GM18498 (cell line): ENCODE measurements at regions not wholly inside any gene's neighbourhood (a gene's known extent, or its start where the extent isn't known, plus 50 kb on each side); places are given as distances from the start of the nearest gene placed in this dataset.

Experiments
- ATAC-seq: cut with Tn5 transposase; IDR thresholded peaks from one replicate; pipeline ENCODE4 v1.9.1; 2021; ENCODE audit warnings: mild to moderate bottlenecking, moderate library complexity; ENCODE audit not compliant: unreplicated experiment

DNA sequence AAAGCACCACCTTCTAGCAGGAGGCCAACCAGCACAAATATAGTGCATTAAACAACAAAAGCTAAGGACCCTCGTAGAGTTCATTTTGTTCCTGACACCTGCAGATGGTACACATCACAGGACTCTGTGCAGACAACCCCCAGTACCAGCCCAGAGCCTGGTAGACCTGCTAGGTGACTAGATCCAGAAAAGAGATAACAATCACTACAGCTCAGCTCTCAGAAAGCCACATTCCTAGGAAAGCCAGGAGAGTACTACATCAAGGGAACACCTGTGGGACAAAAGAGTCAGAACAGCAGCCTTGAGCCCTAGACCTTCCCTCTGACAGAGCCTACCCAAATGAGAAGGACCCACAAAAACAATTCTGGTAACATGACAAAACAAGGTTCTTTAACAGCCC is 344.7 kb upstream of the PTBP2 start:
- no peak for ATAC-seq

DNA sequence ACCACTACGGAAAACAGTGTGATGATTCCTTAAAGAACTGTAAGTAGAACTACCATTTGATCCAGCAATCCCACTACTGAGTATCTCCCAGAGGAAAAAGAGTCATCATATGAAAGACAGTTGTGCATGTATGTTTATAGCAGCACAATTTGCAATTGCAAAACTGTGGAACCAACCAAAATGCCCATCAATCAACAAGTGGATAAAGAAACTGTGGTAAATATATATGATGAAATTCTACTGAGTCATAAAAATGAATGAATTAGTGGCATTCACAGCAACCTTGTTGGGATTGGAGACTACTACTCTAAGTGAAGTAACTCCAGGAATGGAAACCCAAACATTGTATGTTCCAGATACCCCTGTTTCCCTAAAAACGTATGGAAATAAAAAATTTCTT is 337.0 kb upstream of the PTBP2 start:
- no peak for ATAC-seq

DNA sequence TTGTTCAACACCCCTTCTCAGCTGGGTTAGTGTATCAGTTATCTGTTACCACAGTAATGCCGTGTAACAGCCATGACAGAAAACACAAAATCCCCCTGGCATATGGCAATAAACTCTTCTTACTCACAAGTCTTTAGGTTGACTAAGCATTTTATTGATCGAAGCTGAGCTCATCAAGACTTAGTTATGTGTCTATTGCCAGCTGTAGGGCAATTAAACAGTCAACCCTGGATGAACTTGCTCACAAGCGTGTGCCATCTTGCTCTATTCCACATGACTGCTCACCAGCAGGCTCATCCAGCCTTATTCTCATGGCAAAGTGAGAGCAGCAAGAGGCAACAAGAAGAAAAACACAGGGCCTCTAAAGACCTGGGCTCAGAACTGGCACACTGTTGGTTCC is 333.8 kb upstream of the PTBP2 start:
- no peak for ATAC-seq

DNA sequence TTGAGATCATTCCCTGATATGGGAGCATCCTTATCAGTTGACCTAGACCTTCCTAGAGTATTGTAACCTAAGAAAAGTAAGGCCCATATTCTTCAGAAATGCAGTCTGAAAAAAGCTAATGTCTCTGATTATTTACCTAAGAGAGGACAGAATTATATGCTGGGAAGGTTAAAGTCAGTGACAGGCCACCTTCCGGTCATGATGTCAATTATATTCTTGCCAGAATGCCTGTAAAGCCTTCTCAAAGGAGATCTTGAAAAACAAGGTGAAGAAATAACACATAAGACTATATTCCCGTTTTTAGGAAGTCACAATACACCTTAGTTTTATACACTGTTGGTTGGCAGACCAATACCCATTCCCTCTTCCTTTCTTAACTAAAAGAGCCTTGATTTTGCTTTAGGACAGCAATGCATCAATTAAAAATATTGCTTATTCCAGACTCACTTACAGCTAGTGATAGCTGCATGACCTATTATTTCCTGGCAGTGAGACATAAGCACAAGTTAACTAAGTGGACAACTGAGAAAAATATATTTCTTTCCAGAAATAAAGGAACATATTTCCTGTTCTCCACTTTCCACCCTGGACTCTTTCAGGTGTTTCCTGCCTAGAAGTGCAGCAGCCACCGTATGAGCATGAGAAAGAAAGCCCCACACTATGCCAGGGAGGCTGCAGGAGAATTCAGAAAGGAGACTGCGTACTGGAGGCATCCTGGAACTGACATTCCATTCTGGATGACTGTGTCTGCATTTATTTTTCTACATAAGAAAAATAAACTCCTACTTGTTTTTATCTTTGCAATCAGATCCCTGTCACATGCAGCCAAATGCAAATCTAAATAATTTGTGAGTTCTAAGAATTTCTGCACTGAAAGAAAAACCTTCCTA is 332.9 kb upstream of the PTBP2 start:
- no peak for ATAC-seq

DNA sequence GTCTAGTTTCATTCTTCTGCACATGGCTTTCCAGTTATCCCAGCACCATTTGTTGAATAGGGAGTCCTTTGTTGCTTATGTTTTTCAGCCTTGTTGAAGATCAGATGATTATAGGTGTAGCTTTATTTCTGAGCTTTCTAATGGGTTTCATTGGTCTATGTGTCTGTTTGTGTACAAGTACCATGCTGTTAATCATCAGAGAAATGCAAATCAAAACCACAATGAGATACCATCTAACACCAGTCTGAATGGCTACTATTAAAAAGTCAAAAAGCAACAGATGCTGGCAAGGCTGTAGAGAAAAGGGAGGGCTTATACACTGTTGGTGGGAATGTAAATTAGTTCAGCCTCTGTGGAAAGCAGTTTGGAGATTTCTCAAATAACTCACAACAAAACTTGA is 321.5 kb upstream of the PTBP2 start:
- ATAC-seq = no peak

DNA sequence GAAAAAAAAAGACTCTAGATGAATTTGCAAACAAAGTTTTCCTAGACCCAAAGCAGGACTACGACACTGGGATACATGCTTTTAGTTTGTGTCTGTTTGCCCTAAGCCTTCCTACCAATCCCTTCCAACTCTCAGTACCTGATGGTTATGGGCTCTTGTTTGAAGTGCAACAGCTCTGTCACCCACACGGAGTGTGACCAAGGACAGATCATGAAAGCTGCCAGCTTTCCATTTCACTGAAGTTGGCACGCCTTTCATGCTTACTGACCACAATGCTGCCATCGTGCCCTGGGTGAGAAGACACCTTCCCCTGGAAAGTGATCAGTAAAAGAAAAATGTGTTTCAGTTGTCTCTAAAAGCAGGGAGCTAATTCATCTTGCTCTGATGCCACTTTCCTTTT is 312.5 kb upstream of the PTBP2 start:
- no peak for ATAC-seq

DNA sequence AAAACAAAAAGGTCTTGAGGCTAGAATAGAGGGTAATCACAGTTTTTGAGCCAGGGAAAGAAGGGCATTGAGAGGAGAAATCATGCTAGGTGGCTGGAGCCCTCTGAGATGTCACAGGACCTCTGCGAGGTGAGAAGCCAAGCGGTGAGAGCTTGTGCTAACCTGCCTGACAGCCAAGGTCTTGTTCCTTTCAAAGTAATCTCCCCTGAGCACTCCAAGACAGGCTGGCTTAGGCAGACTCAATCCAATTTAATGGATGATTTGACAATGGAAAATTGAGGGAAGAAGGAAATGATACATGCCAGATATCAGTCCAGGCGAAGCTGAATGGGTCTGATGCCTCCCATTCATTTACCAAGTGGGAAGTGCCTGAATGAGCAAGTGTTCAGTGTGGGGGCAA is 311.9 kb upstream of the PTBP2 start:
- no peak for ATAC-seq

GRCh38 chr1:96411006-96411405 is 310.6 kb upstream of the PTBP2 start:
- no peak for ATAC-seq

DNA sequence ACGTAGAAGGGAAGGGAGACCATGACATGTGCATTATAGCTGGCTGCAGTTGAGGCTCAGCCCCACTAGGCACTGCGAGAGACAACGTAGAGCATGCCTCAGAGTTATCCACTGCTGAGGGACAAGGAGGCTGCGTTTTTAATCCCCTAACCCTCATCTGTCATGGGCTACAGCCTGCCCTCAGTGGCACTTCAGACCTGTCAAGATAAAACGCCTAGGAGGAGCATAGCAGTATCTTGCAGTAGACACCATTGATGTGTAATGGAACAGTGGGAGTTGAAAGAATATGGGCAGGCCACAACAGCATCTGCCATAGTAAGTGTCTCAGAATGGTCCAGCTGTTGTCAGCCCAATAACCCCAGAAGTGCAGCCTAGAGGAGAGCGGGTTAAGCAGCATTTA is 307.0 kb upstream of the PTBP2 start:
- ATAC-seq = no peak

GRCh38 chr1:96416111-96416595 is 305.4 kb upstream of the PTBP2 start:
- ATAC-seq = no peak

DNA sequence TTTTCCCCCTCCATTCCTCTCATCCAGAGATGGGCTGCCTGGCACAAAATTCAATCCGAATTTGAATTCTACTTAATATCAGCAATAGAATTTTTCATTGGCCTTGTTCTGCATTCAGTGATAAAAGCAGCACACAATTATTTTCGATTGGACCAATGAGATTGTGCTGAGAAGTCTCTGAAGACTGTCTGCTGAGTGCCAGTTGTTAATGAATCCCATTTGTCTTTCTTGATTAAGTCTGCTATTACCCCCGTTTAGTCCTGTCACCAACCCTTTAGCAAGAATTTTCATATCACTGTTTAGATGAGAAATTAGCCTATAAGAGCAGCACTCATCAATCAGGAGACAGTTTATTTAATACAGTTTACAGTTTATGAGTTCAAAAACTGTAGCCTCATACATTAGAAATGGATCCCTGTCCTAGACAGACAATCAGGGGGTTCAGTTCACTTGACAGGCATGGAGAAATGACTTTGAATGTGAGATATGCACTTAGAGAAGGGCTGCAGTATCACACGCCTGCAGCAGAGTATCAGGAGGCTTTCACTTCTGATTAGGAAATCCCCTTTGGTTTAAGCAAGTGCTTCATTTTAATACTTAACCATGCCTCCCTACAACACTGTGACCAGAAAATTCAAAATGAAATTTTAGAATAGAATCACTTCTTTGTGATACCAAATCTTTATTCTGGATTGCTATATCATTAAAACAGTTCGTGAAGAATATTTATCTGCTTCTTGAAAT is 304.7 kb upstream of the PTBP2 start:
- ATAC-seq = peak; percentile 95

DNA sequence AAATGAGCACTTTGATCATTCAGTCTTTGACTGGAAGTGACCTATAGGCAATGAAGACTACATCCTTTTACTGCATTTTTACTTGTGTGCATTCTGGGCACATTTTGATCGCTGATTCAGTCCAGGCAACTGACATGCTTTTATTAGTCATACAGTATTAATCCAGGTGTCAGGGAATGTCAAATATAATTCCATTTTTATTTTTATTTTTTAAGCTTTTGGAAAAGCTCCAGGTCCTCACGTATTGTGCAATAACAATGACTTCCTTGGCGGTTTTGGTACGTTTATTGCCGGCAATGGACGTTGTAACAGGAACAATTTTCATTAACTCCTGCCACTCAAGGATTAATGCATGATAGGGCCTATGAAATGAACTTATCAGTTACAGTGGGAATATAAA is 302.6 kb upstream of the PTBP2 start:
- ATAC-seq = no peak

DNA sequence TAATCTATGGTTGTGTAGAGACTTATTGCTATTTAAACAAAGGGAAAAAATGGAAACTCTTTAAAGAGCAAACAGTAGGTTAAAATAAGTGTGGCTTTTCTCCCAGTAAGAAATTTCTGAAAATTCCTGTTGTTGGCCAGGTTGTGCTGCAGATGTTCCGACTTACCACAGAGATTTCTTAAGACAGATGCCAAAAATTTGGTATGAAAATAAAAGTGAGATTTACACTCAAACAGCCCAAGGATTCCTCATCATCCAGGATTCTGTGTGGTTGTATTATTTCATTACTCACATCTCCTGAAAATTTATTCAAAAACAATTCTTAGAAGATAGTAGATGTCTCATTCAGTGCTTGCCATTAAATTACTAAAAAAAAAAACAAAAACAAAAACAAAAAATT is 296.7 kb upstream of the PTBP2 start:
- no peak for ATAC-seq

DNA sequence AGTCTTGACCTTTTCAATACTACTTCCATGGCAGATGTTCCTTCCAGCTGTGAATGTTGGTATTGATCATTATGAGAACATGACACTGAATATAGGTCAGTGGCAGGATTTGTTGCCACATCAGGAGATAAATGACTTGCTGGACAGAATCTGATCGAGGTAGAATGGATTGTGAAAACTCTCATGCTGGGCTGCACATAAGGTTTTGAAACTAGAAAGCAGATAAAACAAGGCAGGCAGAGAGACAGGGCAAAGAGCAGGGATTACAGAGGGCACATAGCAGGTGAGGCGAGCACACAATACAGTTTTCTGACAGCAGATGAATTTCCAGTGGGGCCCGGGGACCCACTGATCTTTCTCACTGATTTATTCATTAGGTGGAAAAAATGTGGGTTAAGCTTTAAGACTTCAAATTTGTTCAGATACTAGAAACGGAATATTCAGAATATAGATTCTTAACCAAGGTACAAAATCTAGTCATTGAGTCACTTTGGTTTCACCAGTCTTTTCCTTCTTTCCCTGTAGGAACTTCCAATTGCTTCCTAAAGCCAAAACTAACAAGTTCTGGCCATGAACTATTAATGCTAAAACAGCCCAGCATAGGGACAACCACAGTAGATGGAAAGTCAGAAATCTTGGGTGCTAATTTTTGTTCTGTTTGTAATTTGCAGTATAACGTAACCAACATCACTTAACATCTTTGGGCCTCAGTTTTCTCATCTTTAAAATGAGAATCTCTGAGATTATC is 296.0 kb upstream of the PTBP2 start:
- no peak for ATAC-seq

- no peak for ATAC-seq
Measured at GRCh38 chr1:96427616-96428015, 294.0 kb upstream of the PTBP2 start.

GRCh38 chr1:96445302-96445701 is 276.3 kb upstream of the PTBP2 start:
- ATAC-seq = no peak

- no peak for ATAC-seq
Measured at GRCh38 chr1:96464066-96464465, 257.5 kb upstream of the PTBP2 start.

DNA sequence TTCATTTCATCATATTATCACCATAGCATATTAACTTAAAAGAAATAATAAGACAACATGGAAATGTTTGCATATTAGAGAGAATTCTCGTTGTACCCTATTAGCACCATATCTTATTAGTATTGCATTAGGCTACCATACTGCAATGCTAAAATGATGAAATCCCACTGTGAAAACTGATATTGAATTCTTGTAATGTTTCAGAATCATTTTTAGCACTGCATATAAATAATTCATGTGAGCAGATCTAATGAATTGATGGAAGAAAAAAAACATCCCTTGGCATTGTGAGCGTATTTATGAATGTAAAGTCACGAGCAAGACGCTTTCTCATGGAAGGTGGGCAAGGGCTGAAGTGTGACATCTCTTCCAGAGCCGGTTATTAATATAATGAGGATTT is 257.1 kb upstream of the PTBP2 start:
- no peak for ATAC-seq

- no peak for ATAC-seq
Measured at GRCh38 chr1:96464991-96465390, 256.6 kb upstream of the PTBP2 start.

GRCh38 chr1:96465441-96465840 is 256.1 kb upstream of the PTBP2 start:
- no peak for ATAC-seq

GRCh38 chr1:96466842-96467241 is 254.7 kb upstream of the PTBP2 start:
- no peak for ATAC-seq
